Esophagus muscularis mucosa (tissue), 4 donors: ENCODE measurements at regions not wholly inside any gene's neighbourhood (a gene's known extent, or its start where the extent isn't known, plus 50 kb on each side); places are given as distances from the start of the nearest gene placed in this dataset.

Experiments used
- DNase-seq: peaks from one replicate; pipeline ENCODE4 v3.0.0-alpha.2; 2017; ENCODE audit errors: extremely low spot score
- H3K27ac ChIP-seq, 4 donors: fragments of 200-600 bp; sonication (generic); replicated peaks in 1 of 4; 1 replicate in 3 of 4; 2 replicates in 1 of 4; pipeline ENCODE4 v1.5.1; 2016 to 2019; ENCODE audit warnings: mild to moderate bottlenecking in 1 of 4
- H3K27me3 ChIP-seq, 4 donors: fragments of 200-600 bp; sonication (generic); one replicate each; pipeline versions ENCODE4 v1.5.1 to v1.6.0; 2016 to 2019
- H3K36me3 ChIP-seq, 4 donors: fragments of 200-600 bp; sonication (generic); one replicate each; pipeline ENCODE4 v1.5.1; 2016 to 2019
- H3K4me1 ChIP-seq, 4 donors: fragments of 200-600 bp; sonication (generic); one replicate each; pipeline ENCODE4 v1.5.1; 2016 to 2019
- H3K4me3 ChIP-seq, 4 donors: fragments of 200-600 bp; sonication (generic); 1 replicate in 2 of 4; 2 replicates in 2 of 4; pipeline ENCODE4 v1.5.1; 2016 to 2019; ENCODE audit warnings: mild to moderate bottlenecking in 4 of 4, moderate library complexity in 1 of 4
- H3K9me3 ChIP-seq, 4 donors: fragments of 200-600 bp; sonication (generic); 1 replicate in 3 of 4; 2 replicates in 1 of 4; pipeline ENCODE4 v1.5.1; 2016 to 2019
- EP300 ChIP-seq: sonication (generic); formaldehyde crosslinking; IDR thresholded peaks from one replicate; pipeline ENCODE4 v1.6.1; 2017; ENCODE audit warnings: antibody characterized with exemption
- POLR2A ChIP-seq: fragments of 450-650 bp; IDR thresholded peaks from one replicate; pipeline ENCODE4 v1.6.1; 2017; ENCODE audit warnings: antibody characterized with exemption, moderate library complexity, mild to moderate bottlenecking, low read depth
- POLR2AphosphoS5 ChIP-seq, 2 donors: sonication (generic); formaldehyde crosslinking; IDR thresholded peaks; one replicate each; pipeline ENCODE4 v1.6.1; 2017; ENCODE audit warnings: antibody characterized with exemption in 2 of 2
- WGBS: methylation state at CpG from one replicate; pipeline ENCODE4 v1.1.5; 2018; 5-methylcytosine and 5-hydroxymethylcytosine counted together
- intact Hi-C: fragments of 100-400 bp; cut with DNase I; formaldehyde crosslinking; loops from one replicate; pipeline ENCODE4 v1.15.1; 2023
- TF ChIP-seq, protein P1 (sequence below), 3 experiments: fragments of 200-600 bp in 2 of 3; fragments of 450-650 bp in 1 of 3; sonication (generic) in 2 of 3; IDR thresholded peaks; one replicate each; pipeline ENCODE4 v1.5.1; 2017 to 2019; ENCODE audit warnings: antibody characterized with exemption in 3 of 3, mild to moderate bottlenecking in 2 of 3, moderate library complexity in 1 of 3

DNA sequence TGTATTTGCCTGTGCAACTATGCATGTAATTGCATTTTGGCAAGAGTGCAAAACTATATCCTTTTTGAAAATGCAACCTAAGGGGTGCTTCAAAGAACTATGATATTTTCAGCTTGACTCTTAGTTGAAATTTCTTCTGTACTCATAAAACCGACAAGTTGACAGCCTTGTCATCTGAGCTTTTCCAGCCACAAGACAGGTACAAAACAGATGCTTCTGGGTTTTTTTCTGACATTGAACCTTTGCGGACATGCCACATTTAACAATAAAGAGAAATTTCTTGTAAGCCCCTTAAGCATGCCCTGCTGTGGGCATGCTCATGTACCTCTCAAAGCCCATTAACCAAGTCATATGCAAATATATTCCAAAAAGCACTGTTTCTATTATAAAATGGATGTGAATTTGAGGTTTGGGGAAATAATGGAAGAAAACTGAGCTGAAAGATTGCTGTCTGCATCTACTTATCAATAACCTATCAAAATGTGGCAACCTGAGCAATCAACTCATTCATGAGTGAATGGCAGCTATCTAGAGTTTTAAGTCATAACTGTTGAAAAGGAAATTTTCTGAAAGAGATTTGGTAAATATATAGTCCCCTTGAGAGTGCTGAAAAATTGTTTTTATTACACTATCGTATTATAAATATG is 1117.0 kb upstream of the LRRTM3 start:
- no peaks in the 10 kb centered on the region for H3K27me3 ChIP-seq
- DNase-seq: no peak
- H3K4me1 ChIP-seq: no peaks in the 10 kb centered on the region
- WGBS: 91% methylated on average over 3 of the region's 3 CpGs
- no peaks in the 10 kb centered on the region for H3K36me3 ChIP-seq
- no peaks in the 10 kb centered on the region for H3K9me3 ChIP-seq
- TF ChIP-seq EP300 (no peak), POLR2AphosphoS5 (IDR thresholded peaks at IDR 0.05) (no peak), POLR2A (no peak)
- TF ChIP-seq, protein P1, sequence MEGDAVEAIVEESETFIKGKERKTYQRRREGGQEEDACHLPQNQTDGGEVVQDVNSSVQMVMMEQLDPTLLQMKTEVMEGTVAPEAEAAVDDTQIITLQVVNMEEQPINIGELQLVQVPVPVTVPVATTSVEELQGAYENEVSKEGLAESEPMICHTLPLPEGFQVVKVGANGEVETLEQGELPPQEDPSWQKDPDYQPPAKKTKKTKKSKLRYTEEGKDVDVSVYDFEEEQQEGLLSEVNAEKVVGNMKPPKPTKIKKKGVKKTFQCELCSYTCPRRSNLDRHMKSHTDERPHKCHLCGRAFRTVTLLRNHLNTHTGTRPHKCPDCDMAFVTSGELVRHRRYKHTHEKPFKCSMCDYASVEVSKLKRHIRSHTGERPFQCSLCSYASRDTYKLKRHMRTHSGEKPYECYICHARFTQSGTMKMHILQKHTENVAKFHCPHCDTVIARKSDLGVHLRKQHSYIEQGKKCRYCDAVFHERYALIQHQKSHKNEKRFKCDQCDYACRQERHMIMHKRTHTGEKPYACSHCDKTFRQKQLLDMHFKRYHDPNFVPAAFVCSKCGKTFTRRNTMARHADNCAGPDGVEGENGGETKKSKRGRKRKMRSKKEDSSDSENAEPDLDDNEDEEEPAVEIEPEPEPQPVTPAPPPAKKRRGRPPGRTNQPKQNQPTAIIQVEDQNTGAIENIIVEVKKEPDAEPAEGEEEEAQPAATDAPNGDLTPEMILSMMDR (IDR thresholded peaks at IDR 0.05): no peak
- intact Hi-C loops: no loop called here
- no peak overlapping the region for H3K27ac ChIP-seq
- no peak overlapping the region for H3K4me3 ChIP-seq

DNA sequence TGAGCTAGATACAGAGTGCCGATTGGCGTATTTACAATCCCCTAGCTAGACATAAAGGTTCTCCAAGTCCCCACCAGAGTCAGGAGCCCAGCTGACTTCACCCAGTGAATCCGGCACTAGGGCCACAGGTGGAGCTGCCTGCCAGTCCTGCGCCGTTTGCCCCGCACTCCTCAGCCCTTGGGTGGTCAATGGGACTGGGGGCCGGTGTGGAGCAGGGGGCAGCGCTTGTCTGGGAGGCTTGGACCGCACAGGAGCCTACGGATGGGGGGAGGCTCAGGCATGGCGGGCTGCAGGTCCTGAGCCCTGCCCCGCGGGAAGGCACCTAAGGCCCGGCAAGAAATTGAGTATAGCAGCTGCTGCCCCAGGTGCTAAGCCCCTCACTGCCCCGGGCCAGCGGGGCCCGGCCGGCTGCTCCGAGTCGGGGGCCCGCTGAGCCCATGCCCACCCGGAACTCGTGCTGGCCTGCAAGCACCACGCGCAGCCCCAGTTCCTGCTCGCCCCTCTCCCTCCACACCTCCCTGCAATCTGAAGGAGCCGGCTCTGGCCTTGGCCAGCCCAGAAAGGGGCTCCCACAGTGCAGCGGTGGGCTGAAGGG is 1113.8 kb upstream of the LRRTM3 start:
- Histone ChIP-seq H3K27ac (no peak overlapping the region), H3K27me3 (no peaks in the 10 kb centered on the region), H3K4me1 (no peaks in the 10 kb centered on the region), H3K9me3 (no peaks in the 10 kb centered on the region), H3K4me3 (no peak overlapping the region), H3K36me3 (no peaks in the 10 kb centered on the region)
- 100% methylated on average over 11 of the region's 28 CpGs for WGBS
- intact Hi-C loops: no loop called here
- no peak for TF ChIP-seq POLR2A
- TF ChIP-seq EP300: no peak
- no peak for TF ChIP-seq POLR2AphosphoS5 (IDR thresholded peaks at IDR 0.05)
- TF ChIP-seq, protein P1 (IDR thresholded peaks at IDR 0.05): no peak
- DNase-seq: no peak

DNA sequence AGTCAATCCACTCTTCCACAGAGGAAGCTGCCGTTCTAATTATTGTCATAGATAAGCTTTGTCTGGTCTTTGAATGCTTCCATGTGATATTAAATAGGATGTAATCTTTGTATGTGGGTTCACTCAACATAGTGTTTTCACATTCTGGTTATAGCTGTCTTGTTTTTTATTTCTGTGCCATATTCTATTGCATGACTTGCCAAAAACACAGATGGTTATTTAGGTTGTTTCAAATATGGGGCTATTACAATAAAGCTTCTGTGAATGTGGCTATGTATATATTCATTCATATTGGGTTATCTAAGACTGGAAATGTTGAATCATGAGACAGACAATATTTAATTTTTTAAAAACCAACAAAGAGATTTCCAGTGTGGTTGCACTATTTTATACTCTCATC is 1109.3 kb upstream of the LRRTM3 start:
- no peak for DNase-seq
- Histone ChIP-seq H3K4me3 (no peak overlapping the region), H3K27ac (no peak overlapping the region), H3K36me3 (no peaks in the 10 kb centered on the region), H3K4me1 (no peaks in the 10 kb centered on the region), H3K9me3 (no peaks in the 10 kb centered on the region), H3K27me3 (no peaks in the 10 kb centered on the region)
- intact Hi-C loops: no loop called here
- WGBS: 86% methylated on average over 1 of the region's 1 CpG
- TF ChIP-seq, protein P1 (IDR thresholded peaks at IDR 0.05): no peak
- no peak for TF ChIP-seq POLR2AphosphoS5 (IDR thresholded peaks at IDR 0.05)
- no peak for TF ChIP-seq POLR2A
- TF ChIP-seq EP300: no peak

DNA sequence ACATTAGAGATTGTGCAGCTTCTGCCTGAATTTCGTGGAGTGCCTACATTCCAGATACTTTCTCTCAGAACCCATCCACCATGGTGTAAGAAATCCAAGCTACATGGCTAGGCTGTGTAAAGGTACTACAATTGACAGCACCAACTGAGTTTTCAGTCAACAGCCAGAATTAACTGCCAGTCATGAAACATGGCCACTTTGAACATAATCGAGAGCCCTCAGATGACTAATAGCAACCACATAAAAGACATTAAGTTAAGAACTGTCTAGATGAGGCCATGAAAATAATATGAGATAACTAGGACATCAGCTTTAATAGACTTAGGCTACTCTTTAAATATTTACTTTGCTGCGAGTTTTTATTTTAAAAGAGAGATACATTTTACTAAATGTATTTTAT is 1106.8 kb upstream of the LRRTM3 start:
- intact Hi-C loops: no loop called here
- TF ChIP-seq, protein P1 (IDR thresholded peaks at IDR 0.05): no peak
- TF ChIP-seq POLR2A (no peak), POLR2AphosphoS5 (IDR thresholded peaks at IDR 0.05) (no peak), EP300 (no peak)
- peaks cover 0 to 7% (median 2%) of the 10 kb centered on the region in 4 donors for H3K9me3 ChIP-seq
- no peak overlapping the region for H3K4me3 ChIP-seq
- DNase-seq: no peak
- no peaks in the 10 kb centered on the region for H3K4me1 ChIP-seq
- H3K27me3 ChIP-seq: no peaks in the 10 kb centered on the region
- H3K36me3 ChIP-seq: no peaks in the 10 kb centered on the region
- WGBS: 87% methylated on average over 3 of the region's 3 CpGs
- no peak overlapping the region for H3K27ac ChIP-seq
